ENCODE measurements at regions not wholly inside any gene's neighbourhood (a gene's known extent, or its start where the extent isn't known, plus 50 kb on each side); places are given as distances from the start of the nearest gene placed in this dataset.

DNA sequence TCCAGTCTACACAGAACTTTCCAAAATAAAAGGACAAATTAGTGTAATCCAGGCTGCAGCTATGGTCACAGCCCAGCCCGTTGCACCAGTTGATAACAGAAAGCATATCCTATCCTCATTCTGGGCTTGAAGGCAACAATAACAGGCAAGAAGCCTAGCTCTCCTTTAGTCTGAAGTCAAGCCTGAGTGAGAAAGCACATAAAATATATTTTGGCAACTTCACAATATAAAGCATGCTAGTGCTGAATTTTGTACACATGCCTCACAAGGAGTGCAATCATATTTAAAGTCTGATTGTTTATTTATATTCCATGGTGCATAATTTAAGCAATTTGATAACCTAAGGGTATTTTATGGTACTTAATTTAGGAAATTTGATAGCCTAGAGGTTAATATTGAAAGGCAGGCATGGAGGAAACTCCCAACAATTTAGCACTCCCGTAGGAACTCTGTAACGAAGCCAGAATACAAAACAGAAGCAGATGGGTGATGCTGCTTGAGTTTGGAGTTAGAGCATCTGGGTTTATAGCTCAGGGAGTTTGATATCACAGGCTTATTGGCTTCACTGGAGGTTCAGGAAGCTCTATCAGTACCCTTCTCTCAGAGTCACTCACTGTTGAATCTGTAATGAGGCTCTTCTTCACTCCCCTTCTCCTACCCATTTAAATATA lies 1199.1 kb upstream of the GYPC start (continued):
- TF ChIP-seq CREB1 (CRISPR knock-in tag; IDR thresholded peaks at IDR 0.05; ENCODE audit: low read depth) (no peak), EZH2phosphoT487 (IDR thresholded peaks at IDR 0.05; ENCODE audit: unreplicated experiment) (no peak), NANOG (IDR thresholded peaks at IDR 0.05; ENCODE audit: borderline replicate concordance) (no peak), JUNB (IDR thresholded peaks at IDR 0.05; ENCODE audit: unreplicated experiment) (no peak), EZH2 (IDR thresholded peaks at IDR 0.05; ENCODE audit: low read depth, unreplicated experiment) (no peak)
- TF ChIP-seq, protein P1, sequence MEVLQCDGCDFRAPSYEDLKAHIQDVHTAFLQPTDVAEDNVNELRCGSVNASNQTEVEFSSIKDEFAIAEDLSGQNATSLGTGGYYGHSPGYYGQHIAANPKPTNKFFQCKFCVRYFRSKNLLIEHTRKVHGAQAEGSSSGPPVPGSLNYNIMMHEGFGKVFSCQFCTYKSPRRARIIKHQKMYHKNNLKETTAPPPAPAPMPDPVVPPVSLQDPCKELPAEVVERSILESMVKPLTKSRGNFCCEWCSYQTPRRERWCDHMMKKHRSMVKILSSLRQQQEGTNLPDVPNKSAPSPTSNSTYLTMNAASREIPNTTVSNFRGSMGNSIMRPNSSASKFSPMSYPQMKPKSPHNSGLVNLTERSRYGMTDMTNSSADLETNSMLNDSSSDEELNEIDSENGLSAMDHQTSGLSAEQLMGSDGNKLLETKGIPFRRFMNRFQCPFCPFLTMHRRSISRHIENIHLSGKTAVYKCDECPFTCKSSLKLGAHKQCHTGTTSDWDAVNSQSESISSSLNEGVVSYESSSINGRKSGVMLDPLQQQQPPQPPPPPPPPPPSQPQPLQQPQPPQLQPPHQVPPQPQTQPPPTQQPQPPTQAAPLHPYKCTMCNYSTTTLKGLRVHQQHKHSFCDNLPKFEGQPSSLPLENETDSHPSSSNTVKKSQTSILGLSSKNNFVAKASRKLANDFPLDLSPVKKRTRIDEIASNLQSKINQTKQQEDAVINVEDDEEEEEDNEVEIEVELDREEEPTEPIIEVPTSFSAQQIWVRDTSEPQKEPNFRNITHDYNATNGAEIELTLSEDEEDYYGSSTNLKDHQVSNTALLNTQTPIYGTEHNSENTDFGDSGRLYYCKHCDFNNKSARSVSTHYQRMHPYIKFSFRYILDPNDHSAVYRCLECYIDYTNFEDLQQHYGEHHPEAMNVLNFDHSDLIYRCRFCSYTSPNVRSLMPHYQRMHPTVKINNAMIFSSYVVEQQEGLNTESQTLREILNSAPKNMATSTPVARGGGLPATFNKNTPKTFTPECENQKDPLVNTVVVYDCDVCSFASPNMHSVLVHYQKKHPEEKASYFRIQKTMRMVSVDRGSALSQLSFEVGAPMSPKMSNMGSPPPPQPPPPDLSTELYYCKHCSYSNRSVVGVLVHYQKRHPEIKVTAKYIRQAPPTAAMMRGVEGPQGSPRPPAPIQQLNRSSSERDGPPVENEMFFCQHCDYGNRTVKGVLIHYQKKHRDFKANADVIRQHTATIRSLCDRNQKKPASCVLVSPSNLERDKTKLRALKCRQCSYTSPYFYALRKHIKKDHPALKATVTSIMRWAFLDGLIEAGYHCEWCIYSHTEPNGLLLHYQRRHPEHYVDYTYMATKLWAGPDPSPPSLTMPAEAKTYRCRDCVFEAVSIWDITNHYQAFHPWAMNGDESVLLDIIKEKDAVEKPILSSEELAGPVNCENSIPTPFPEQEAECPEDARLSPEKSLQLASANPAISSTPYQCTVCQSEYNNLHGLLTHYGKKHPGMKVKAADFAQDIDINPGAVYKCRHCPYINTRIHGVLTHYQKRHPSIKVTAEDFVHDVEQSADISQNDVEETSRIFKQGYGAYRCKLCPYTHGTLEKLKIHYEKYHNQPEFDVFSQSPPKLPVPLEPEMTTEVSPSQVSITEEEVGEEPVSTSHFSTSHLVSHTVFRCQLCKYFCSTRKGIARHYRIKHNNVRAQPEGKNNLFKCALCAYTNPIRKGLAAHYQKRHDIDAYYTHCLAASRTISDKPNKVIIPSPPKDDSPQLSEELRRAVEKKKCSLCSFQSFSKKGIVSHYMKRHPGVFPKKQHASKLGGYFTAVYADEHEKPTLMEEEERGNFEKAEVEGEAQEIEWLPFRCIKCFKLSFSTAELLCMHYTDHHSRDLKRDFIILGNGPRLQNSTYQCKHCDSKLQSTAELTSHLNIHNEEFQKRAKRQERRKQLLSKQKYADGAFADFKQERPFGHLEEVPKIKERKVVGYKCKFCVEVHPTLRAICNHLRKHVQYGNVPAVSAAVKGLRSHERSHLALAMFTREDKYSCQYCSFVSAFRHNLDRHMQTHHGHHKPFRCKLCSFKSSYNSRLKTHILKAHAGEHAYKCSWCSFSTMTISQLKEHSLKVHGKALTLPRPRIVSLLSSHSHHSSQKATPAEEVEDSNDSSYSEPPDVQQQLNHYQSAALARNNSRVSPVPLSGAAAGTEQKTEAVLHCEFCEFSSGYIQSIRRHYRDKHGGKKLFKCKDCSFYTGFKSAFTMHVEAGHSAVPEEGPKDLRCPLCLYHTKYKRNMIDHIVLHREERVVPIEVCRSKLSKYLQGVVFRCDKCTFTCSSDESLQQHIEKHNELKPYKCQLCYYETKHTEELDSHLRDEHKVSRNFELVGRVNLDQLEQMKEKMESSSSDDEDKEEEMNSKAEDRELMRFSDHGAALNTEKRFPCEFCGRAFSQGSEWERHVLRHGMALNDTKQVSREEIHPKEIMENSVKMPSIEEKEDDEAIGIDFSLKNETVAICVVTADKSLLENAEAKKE (CRISPR knock-in tag; IDR thresholded peaks at IDR 0.05), result no peak

- peak; percentile 64 to 92 for TF ChIP-seq CTCF (conservative IDR thresholded peaks at IDR 0.05; ENCODE audit: low read depth in 2 of 2)
- no peak for TF ChIP-seq NANOG (IDR thresholded peaks at IDR 0.05; ENCODE audit: borderline replicate concordance)
- H3K4me2 ChIP-seq, result no peak overlapping the region
- H4K20me1 ChIP-seq (replicated peaks; ENCODE audit: insufficient read depth), result no peaks in the 10 kb centered on the region
- H3K79me2 ChIP-seq (replicated peaks; ENCODE audit: insufficient read depth), result no peaks in the 10 kb centered on the region
- Mint-ChIP-seq H3K36me3 (ENCODE audit: low read depth) (peaks cover 14% of the 10 kb centered on the region), H3K9me3 (peaks cover 14% of the 10 kb centered on the region), H3K4me3 (no peak overlapping the region), H3K4me1 (no peaks in the 10 kb centered on the region), H3K27ac (no peak overlapping the region), H3K27me3 (ENCODE audit: insufficient read depth, low read depth, poor library complexity) (no peaks in the 10 kb centered on the region)
- no peak overlapping the region for H3K4me3 ChIP-seq
- H3K36me3 ChIP-seq (ENCODE audit: insufficient read depth), result no peaks in the 10 kb centered on the region
- ATAC-seq (peak; percentile 100), DNase-seq (ENCODE audit: low spot score) (peak; percentile 83)
- no peaks in the 10 kb centered on the region for H3K27me3 ChIP-seq (ENCODE audit: insufficient read depth)
- peak overlapping the region; percentile 94 for H2AFZ ChIP-seq
- no peaks in the 10 kb centered on the region for H3K4me1 ChIP-seq (ENCODE audit: insufficient read depth)
- H3K27ac ChIP-seq (ENCODE audit: low read depth), result no peak overlapping the region
- H3F3A ChIP-seq (replicated peaks; ENCODE audit: low read depth), result no peaks in the 10 kb centered on the region
- no peaks in the 10 kb centered on the region for H3K9me2 ChIP-seq (ENCODE audit: insufficient read depth)
These were observed 1184.0 kb upstream of the GYPC start for GRCh38 chr2:125471963-125472362.
